Pancreas (tissue), 10 donors: ENCODE measurements at regions not wholly inside any gene's neighbourhood (a gene's known extent, or its start where the extent isn't known, plus 50 kb on each side); places are given as distances from the start of the nearest gene placed in this dataset.
A peak's percentile ranks its signal among the peaks of the same experiment; 100 is the strongest.

Source experiments
- ATAC-seq, 4 donors: fragments of 200-7000 bp; cut with Tn5 transposase; one replicate each; pipeline versions ENCODE4 v1.8.0 to v1.9.1; 2020; ENCODE audit warnings: mild to moderate bottlenecking in 4 of 4, moderate library complexity in 4 of 4
- DNase-seq, 6 donors: peaks; one replicate each; pipeline ENCODE4 v3.0.0-alpha.2; 2020
- FAIRE-seq: peaks from 2 replicates; lab custom pipeline; 2012; peaks lifted over from hg19 to GRCh38; lab: Jason Lieb, UNC
- H3K27ac ChIP-seq, 4 donors: fragments of 200-600 bp; sonication (generic); 1 replicate in 3 of 4; 2 replicates in 1 of 4; pipeline versions ENCODE4 v1.5.0 to v1.8.0; 2020
- H3K27me3 ChIP-seq, 4 donors: fragments of 200-600 bp; one replicate each; pipeline ENCODE4 v1.8.0; 2021
- H3K36me3 ChIP-seq, 3 donors: fragments of 200-600 bp; sonication (generic) in 1 of 3; one replicate each; pipeline versions ENCODE4 v1.5.0 to v1.8.0; 2020 to 2021
- H3K4me1 ChIP-seq, 3 donors: fragments of 200-600 bp; one replicate each; pipeline ENCODE4 v1.8.0; 2021
- H3K4me3 ChIP-seq, 4 donors: fragments of 200-600 bp; sonication (generic) in 2 of 4; one replicate each; pipeline versions ENCODE4 v1.5.0 to v1.8.0; 2020 to 2021
- H3K9me3 ChIP-seq, 4 donors: fragments of 200-600 bp; one replicate each; pipeline ENCODE4 v1.8.0; 2021
- CTCF ChIP-seq, 4 donors: fragments of 200-600 bp; sonication (generic) in 3 of 4; IDR thresholded peaks; one replicate each; pipeline versions ENCODE4 v1.5.0 to v1.8.0; 2021; ENCODE audit warnings: antibody characterized with exemption in 4 of 4
- WGBS, 2 donors: extraction: QIAGEN DNeasy Blood & Tissue Kit; methylation state at CpG; one replicate each; pipeline ENCODE4 v1.1.7; 2013; 5-methylcytosine and 5-hydroxymethylcytosine counted together
- intact Hi-C, 3 donors: fragments of 100-400 bp; cut with DNase I; formaldehyde crosslinking; loops; one replicate each; pipeline versions ENCODE4 v1.11.1 to v1.14.2; 2022
- donor health status: healthy with polysubstance abuse.
- donor health status: DM: no; HTN: no; CAD: no; lungs with moderate emphysema.
- donor health status: DM: no; HTN: no; CAD: no.
- donor health status: control.
- donor health status: control.
- donor health status: Bipolar disorder and iron deficiency.
- donor health status: DM: yes; HTN: yes; CAD: no.
- donor health status: DM: no; HTN: no; CAD: no.
- donor health status: DM: no; HTN: no; CAD: no.
- donor health status: DM: yes; HTN: yes; CAD: no.

DNA sequence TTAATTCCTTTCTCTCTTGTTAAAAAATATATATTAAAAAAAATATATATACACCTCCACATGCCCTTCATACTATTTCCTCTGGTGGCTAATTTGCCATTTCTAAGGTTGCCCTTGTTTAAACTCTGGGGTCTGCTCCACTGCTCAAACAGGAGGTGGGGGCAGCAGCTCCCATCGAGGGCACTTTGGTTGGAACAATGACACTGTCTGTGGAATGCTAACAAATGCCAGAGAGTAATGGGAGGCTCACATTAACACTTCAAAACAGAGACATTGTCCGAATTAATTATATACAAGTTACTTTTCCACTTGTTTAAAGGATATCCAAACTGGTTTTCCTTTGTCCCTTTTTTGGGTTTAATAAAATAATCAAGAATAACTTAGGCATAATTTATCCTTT is 58.8 kb upstream of the CD302 start:
- no peaks in the 10 kb centered on the region for H3K27me3 ChIP-seq
- intact Hi-C loops = no loop called here
- no peaks in the 10 kb centered on the region for H3K36me3 ChIP-seq
- FAIRE-seq (no peak), DNase-seq (no peak), ATAC-seq (no peak)
- peaks cover 0 to 11% (median 4%) of the 10 kb centered on the region in 3 donors for H3K4me1 ChIP-seq
- H3K9me3 ChIP-seq = no peaks in the 10 kb centered on the region
- no peak overlapping the region for H3K27ac ChIP-seq
- WGBS, 2 donors = 64 to 71% methylated on average over 2 of the region's 2 CpGs
- no peak overlapping the region for H3K4me3 ChIP-seq
- TF ChIP-seq CTCF (IDR thresholded peaks at IDR 0.05) = no peak

- Histone ChIP-seq H3K4me3 (no peak overlapping the region), H3K4me1 (peaks cover 0 to 11% (median 4%) of the 10 kb centered on the region in 3 donors), H3K27ac (no peak overlapping the region), H3K9me3 (no peaks in the 10 kb centered on the region), H3K27me3 (no peaks in the 10 kb centered on the region), H3K36me3 (no peaks in the 10 kb centered on the region)
- ATAC-seq (no peak), FAIRE-seq (no peak), DNase-seq (no peak)
- intact Hi-C loops = no loop called here
- no peak for TF ChIP-seq CTCF (IDR thresholded peaks at IDR 0.05)
- 78 to 84% methylated on average over 5 of the region's 5 CpGs for WGBS, 2 donors
Measured at GRCh38 chr2:159855557-159856061, 57.6 kb upstream of the CD302 start.

GRCh38 chr2:159855143-159855542 is 57.1 kb upstream of the CD302 start:
- 87 to 88% methylated on average over 3 of the region's 3 CpGs for WGBS, 2 donors
- Histone ChIP-seq H3K9me3 (no peaks in the 10 kb centered on the region), H3K4me1 (peaks cover 0 to 11% (median 4%) of the 10 kb centered on the region in 3 donors), H3K36me3 (no peaks in the 10 kb centered on the region), H3K4me3 (no peak overlapping the region), H3K27me3 (no peaks in the 10 kb centered on the region), H3K27ac (no peak overlapping the region)
- no peak for FAIRE-seq
- no peak for ATAC-seq
- TF ChIP-seq CTCF (IDR thresholded peaks at IDR 0.05) = no peak
- intact Hi-C loops = no loop called here
- no peak for DNase-seq

DNA sequence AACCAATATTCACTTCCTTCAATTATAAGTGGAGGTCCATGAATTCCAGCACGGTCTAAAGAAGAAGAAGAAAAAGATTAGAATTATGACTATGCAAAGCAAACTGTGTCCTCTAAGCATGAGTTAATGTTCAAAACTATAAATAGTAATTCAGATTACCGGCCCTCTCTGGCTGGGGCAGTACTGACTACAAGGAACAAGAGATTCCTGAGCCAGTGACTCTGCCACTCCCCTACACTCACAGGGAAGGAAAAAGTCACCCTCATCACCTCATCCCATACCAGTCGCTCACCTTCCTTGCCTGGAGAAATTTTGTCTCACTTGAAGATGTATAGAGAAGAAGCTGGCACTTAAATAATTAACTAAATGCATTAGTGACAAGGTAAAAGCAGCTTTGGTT is 56.5 kb upstream of the CD302 start:
- 68 to 77% methylated on average over 3 of the region's 3 CpGs for WGBS, 2 donors
- Histone ChIP-seq H3K36me3 (no peaks in the 10 kb centered on the region), H3K9me3 (no peaks in the 10 kb centered on the region), H3K27ac (no peak overlapping the region), H3K4me3 (no peak overlapping the region), H3K27me3 (no peaks in the 10 kb centered on the region), H3K4me1 (peaks cover 0 to 11% (median 4%) of the 10 kb centered on the region in 3 donors)
- FAIRE-seq (no peak), ATAC-seq (no peak), DNase-seq (no peak)
- intact Hi-C loops = no loop called here
- TF ChIP-seq CTCF (IDR thresholded peaks at IDR 0.05) = no peak

- no peaks in the 10 kb centered on the region for H3K27me3 ChIP-seq
- no peak overlapping the region for H3K27ac ChIP-seq
- no peak for TF ChIP-seq CTCF (IDR thresholded peaks at IDR 0.05)
- peaks cover 0 to 11% (median 4%) of the 10 kb centered on the region in 3 donors for H3K4me1 ChIP-seq
- no peaks in the 10 kb centered on the region for H3K36me3 ChIP-seq
- ATAC-seq = peak in 2 of 4 donors; percentile 66 to 68
- H3K9me3 ChIP-seq = no peaks in the 10 kb centered on the region
- DNase-seq = no peak
- WGBS, 2 donors = 14 to 17% methylated on average over 4 of the region's 4 CpGs
- intact Hi-C loops = no loop called here
- no peak overlapping the region for H3K4me3 ChIP-seq
- FAIRE-seq = no peak
Measured at GRCh38 chr2:159853101-159853500, 55.1 kb upstream of the CD302 start.
